GM19324 (cell line): ENCODE measurements at regions not wholly inside any gene's neighbourhood (a gene's known extent, or its start where the extent isn't known, plus 50 kb on each side); places are given as distances from the start of the nearest gene placed in this dataset.

ENCODE experiments used
- ATAC-seq: cut with Tn5 transposase; IDR thresholded peaks from one replicate; pipeline ENCODE4 v1.9.1; 2021; ENCODE audit warnings: mild to moderate bottlenecking, moderate library complexity; ENCODE audit not compliant: unreplicated experiment, low FRiP score

- peak; percentile 33 for ATAC-seq
Observed at GRCh38 chr1:212557739-212558692, 50.5 kb upstream of the ATF3 start.

GRCh38 chr1:212558693-212559480 lies 49.7 kb upstream of the ATF3 start:
- peak; percentile 95 for ATAC-seq
